Stimulated activated CD4-positive, alpha-beta T cell treated with anti-CD3 and anti-CD28 coated beads, Interleukin-12 subunit alpha, Interleukin-12 subunit beta, amount 100 ng/mL, for 24 hours (primary cell): ENCODE measurements at regions not wholly inside any gene's neighbourhood (a gene's known extent, or its start where the extent isn't known, plus 50 kb on each side); places are given as distances from the start of the nearest gene placed in this dataset.

Experiments used
- DNase-seq, 2 experiments: peaks; one replicate each; pipeline ENCODE4 v3.0.0-alpha.2; 2020; ENCODE audit warnings: low read depth in 2 of 2

DNA sequence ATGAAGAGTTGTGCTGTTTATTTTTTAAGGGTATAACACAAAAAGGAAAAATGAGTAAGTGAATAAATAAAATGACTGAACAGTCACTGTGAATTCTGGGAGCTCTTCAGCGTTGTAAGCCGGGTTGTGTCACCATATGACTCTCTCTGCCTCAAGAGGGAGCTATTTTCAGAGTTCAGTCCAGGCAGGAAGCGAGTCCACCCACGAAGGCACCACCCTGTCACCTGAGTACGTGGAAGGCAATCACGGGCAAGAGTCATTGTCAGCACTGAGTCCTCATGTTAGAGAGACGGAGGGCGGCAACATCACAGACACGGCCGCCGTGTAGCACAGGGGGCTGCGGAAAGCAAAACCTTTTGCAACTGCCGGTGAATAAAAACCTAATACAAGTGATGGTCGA lies 227.6 kb downstream of the UTP18 start:
- no peak for DNase-seq

DNA sequence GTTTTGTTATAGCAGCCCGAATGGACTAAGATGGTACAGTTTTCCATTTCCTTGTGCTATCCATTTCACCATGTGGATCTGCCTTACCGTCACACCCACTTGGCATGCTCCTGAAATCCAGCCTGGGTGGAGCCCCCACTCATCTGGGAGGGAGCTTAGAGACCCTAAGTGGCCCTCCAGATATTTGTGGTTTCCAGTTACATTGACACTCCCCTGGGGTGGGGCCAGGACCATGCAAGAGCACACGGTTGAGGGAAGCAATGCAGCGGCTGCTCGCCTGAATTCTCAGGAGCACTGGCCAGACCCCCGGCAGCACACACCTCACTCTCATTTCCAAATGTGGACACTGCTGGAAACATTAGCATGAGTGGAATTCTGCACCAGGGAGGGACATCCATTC lies 231.1 kb downstream of the UTP18 start:
- no peak for DNase-seq

DNA sequence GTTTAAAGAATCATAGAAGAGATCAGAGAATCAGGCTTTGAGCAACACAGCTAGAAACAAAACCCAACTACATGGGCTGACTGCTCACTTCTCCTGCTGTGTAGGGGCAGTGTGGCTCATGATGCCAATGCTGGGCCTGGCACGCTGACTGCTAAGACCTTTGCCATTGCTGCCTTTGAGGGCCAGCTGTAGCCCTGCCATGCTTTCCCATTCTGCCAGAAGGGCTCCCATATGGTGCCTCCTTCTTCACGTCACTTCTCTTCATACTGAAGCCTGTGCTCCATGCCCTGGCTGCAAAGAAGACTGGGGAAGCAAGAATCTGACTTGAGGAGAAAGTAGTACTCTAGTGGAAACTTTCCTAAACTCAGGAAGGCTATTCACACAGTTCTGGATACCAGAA lies 232.9 kb downstream of the UTP18 start:
- no peak for DNase-seq

DNA sequence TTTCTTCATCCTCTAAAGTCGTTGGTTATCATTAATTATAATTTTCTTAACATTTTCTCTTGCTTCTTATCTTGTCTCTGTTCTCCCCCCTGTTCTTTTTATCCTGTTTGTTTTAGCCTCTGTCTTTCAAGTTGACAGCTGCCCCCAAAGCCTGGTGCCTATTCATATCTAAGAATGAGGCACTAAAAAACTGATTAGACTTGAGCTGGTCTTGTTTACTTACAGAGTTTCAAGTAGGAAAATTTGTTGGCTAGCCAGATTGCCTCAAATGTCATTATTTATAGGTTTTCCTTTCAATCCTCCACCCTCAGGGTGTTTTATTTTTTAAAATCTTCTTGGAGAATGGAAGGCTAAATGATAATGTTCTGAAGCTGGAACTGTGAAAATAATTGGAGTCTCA lies 236.0 kb downstream of the UTP18 start:
- no peak for DNase-seq

DNA sequence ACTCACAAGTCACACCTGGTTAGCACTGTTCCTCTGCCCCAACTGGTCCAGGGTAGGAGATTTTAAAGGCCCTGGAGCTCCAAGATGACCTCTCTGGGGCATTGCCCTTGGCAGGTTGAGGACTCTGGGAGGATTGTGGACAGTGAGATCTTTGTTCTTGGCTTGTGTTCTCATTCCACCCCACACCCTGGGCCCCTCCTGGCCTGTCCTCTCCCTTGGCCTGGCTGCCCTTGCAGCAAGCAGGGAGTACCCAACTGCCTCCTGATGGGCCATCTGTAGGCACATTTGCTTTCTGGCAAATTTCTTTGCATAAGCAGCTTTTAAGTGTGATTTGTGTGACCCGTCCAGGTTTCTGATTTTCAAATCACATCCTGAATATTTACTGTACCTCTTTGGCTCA lies 239.6 kb downstream of the UTP18 start:
- DNase-seq = no peak

DNA sequence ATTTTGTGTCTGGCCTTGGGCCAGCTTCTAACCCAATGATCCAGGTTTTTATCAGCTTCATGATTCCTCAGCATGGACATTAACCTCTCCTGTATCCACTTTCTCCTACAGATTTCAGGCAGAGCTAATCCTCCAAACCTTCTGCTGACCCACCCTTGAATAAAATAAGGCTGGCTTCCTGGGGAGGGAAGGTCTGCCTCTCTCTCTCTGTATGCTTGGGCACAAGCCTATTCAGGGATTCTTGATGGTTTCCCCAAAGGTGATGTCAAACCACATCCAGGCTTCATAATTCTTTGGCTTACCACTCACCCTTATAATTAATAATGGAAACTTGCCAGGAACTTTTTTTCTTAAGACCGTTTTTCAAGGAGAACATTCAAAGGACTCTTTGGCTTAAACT lies 240.1 kb downstream of the UTP18 start:
- DNase-seq = no peak

DNA sequence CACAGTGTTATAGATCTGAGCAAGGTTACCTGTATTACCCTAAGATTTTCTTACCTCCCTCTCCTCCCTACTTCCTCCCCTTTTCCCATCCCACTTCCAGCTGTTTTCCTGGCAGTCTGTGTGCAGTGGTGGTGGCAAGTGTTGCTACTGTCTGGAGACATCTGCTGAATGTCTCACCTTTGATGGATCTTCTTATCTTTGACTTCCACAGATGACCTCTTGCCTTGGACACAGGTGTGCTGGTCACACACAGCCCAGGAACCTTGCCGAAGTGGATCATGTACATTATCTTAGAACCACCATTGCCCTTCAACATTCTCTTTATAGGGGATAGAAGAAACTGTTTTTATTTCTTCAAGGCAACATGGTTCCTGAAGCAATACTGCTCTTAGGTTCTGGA lies 245.1 kb downstream of the UTP18 start:
- no peak for DNase-seq

DNA sequence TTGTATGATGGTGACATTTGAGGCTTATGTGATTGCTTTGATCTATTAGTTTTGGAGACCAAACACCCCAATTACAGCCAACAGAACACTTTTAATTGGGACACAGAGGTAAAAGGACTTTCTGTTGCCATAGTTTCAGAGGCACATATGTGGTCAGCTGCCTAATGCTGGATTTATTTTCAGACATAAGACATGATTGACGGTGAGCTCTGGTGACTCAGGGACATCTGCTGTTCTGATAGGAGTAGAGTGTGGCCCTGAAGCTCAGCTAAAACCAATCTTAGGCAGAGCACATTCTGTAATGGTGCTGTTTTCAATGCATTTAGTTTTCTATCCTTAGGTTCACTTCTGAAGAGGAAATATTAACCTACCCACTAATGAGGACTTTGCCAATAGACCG lies 247.1 kb downstream of the UTP18 start:
- no peak for DNase-seq

DNA sequence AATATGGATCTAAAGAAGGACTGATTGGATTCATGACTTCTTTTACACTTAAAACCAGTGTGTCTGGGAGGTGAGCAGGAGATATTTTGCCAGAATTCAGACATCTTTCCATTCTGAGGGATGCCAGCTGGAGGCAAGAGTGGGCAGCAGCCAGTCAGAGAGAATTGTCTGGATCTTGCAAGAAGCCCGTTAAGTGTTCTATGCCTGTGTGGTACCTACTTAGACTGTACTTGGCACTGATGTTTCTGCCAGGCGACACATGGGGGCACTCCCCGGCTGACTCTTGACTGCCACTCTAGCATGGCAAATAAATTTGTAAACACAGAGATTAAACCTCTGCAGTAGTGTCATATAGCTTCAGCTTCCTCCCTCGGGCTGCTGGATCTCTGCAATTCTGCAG lies 247.7 kb downstream of the UTP18 start:
- no peak for DNase-seq

DNA sequence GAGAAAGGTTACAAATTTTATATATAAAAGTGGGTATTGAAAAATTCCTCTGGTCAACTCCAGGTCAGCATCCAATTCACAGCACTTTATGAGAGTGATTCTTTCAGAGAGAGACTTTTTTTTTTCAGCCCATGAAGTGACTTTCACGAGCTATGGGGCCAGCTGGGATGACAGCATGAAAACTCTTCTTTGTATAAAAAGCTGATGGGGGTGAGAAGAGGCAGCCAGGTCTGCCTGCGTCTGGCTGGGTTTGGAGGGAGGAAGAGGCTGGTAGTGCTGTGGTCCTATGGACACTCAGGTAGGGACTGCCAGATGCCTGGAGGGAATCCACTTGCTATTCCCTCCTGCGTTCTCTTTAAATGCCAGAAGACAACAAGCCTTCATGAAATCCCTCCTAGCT lies 250.6 kb downstream of the UTP18 start:
- DNase-seq = no peak

DNA sequence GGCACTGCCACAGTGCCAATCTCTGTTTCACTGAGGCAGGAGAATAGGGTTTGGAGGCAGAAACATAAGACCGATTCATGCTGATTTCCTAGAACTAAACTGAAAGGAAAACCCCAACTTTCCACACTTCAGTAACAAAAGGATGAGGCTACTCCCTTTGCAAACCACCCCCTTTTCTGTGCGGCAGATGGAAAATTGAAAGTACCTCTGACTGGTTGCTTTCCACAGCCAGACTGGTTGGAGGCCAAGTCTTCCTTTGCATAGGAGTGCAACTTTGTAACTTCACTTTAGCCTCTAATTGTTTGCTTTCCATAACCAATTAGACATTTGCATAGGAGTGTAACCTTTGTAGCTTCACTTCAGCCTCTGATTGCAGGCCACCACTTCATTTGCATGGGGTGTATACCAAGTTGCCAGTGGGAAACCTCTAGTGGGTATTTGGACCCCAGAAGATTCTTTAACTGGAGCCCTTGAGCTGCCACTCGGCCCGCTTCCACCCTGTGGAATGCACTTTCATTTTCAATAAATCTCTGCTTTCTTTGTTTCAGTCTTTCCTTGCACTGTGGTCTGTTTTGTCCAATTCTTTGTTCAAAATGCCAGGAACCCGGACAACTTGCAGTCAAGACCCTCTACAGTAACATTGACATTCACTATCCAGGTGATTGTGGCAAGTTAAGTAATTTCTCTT lies 252.0 kb downstream of the UTP18 start:
- no peak for DNase-seq

DNA sequence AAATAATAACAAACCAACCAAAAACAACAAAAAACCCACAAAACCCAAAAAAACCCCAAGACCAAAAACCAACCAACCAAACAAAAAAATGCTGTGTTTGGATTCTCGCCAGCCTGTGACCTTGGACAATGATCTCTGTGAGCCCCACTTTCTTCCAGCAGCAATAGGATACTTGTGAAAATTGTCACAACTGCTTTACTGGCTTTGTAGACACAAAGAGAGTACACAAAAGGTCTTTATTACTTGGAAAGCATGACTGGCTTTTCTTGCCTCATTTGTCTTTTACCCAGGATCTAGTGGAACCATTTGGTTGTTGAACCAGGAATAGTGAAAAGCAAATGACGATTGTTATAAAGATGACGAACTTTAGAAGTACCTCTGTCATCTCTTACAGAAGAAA lies 256.6 kb downstream of the UTP18 start:
- no peak for DNase-seq

DNA sequence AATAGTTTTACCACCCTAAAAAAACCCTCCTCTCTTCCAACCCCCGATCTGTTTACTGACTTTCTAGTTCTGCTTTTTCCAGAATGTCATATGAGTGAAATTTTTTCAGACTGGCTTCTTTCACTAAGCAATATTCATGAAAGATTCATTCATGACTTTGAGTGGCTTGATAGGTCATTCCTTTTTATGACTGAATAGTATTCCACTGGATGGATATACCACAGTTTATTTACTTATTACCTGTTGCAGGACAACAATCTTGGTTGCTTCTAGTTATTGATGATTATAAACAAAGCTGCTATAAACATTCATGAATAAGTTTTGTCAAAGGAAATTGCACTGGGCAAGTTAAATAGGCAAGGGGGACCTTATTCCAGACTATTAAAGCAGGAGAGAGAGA lies 264.2 kb downstream of the UTP18 start:
- DNase-seq = no peak

DNA sequence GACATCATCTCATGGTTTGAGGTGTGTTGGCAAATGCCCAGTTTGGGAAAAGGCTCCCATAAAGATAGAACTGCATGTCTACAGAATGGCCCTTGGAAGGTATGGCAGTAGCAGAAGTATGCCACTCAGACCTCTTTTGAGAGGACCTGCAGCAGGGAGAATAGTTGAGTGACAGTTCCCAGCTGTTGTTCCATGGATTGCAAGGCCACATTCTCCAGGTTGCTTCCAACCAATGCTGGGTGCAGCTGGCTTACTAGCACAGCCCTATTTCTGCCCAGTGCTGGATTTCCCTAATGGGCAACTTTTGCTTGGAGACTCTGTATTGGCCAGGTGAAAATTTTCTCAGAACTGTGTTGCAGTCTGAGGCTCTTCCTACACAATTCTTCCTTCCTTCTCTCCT lies 266.2 kb downstream of the UTP18 start:
- no peak for DNase-seq

DNA sequence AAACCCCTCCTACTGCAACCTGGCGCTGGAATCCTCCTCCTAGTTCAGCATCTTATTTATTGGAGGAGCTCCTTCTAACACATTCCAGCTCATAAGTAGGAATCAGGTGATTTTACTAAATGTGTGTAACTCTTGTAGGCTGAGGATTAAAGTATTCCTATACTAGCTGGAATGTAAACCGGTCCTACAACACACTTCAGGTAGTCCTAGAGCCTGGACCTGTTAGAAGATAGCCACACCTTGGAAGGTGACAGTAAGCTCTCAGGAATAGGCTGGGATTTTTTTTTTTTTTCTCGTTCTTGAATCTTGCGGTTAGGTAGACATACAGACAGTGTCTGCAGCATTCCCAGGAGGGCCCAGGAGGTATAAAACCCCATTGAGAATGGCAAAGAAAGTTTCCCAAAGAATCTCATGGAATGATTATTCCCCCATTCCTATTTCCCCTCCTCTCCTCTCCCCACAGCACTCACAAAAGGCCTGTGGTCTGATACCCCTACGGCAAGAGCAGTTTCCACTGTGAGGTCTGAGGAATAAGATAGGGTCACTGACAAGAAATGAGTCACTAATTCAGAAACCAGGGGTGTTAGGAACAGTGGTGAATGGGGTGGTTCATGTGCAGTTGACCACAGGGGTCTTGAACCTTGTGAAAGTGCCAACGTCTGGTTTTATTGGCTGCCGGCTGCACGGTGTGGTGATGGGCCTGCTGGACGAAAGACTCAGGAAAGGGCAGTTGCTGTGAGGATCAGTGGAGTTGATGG lies 267.1 kb downstream of the UTP18 start:
- no peak for DNase-seq

DNA sequence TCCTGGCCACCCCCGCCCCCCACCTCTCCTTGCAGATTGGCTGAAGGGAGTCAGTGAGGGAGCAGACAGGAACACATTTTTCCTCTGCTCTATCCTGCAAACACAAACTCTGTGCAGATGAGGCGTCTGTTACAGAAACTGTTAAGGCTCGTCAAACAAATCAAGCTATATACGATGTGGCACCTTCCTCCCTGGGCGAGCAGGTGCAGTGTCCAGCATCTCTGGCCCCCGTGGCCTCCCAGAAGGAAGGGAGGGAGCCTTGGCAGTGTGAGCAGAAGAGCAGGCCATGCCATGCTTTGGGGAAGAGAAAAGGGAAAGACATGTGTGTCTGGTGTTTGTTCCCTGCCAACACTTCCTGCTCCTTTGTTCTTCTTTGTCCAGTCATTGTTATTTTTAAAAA lies 267.8 kb downstream of the UTP18 start:
- DNase-seq = no peak

DNA sequence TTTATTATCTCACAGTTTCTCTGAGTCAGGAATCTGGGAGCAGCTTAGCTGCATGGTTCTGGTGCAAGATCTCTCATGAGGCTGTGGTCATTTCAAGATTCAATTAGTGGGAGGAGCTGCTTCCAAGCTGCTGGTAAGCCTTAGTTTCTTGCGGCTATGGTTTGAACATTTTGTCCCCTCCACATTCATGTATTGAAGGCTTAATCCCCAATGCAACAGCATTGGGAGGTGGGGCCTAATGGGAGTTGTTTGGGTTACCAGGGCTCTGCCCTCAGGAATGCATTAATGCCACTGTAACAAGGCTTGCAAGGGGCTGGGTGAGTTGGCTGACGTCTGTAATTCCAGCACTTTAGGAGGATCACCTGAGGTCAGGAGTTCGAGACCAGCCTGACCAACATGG lies 272.9 kb downstream of the UTP18 start:
- DNase-seq = no peak

DNA sequence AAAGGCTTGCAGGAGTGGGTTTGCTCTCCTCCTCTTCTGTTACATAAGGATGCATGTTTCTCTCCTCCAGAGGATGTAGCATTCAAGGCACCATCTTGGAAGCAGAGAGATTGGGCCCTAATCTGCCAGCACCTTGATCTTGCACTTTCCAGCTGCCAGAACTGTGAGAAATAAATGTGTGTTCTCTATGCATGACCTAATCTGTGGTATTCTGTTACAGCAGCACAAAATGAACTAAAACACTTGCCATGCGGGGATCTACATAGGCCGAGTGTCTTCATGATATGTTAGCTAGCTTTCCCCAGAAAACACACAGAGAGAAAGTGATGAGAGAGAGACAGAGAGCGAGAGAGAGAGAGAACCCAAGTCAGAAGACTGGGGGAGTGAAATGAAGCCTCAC lies 273.5 kb downstream of the UTP18 start:
- DNase-seq = no peak

DNA sequence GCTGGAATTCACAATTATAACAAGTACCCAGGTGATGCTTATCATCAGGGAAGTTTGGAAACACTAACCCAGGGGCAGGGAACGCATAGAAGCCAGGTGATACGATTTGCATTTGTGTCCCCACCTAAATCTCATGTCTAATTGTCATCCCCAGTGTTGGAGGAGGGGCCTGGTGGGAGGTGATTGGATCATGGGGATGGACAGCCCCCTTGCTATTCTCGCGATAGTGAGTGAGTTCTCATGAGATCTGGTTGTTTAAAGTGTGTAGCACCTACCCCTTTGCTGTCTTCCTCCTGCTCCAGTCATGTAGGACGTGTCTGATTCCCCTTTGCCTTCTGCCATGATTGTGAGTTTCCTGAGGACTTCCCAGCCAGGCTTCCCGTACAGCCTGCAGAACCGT lies 276.3 kb downstream of the UTP18 start:
- no peak for DNase-seq

DNA sequence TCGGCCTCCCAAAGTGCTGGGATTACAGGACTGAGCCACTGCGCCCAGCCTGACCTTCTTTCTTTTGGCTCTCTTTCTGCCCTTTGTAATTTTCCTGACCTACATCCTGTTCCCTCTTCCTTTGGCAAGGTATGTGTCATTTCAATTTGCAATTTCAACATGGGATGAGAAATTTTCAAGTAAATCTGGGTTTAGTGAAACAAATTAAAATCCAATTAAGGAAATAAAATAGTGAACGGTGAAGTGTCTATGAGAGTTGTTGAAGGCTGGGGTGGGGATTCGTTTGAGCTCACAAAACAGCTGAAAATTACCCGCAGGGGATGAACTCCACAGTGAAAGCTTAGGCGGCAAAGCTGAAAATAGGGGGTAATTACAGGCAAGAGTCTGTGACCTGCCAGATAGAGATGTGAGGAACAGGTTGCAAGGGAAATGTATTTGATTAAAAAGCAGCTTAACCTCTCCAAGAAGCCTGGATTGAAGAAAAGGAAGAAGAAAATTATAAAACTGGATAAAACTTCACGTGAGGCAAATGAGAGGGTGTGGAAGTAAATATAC lies 277.7 kb downstream of the UTP18 start:
- no peak for DNase-seq

DNA sequence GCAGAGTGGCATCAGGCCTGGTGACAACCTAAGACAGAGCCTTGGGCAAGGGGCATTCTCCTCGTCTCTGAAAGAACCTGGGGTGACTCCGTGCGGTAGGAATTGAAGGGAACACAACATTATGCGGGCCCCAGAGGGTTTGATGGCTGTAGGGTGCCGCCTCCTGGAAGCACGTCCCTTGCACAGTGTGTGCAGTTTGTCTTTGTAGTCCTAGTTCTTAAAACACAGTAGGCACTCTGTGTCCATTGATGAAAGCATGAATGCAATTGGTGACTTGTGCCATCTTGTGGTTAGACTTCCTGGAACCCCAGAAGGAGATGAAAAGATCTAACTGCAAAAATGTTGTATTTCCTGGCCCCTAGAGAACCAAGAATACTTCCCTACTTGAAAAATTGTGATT lies 279.8 kb downstream of the UTP18 start:
- DNase-seq = no peak

DNA sequence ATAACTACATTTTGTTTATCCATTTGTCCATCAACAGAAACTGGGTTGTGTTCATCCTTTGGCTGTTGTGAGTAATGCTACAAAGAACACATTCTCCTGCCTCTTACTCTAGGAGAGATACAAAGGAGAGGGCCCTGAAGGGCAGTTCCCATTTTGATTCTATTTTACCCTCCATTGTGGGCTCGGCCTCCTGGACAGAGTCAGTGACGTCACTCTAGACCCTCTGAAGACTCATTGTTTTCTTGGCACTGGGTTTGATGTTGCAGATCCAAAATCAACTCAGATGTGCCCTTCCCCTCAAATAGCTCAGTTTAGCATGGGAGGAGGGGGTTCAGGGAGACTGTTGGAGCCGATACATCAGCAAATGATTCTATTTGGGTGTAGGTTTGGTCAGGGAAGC lies 280.9 kb downstream of the UTP18 start:
- no peak for DNase-seq

DNA sequence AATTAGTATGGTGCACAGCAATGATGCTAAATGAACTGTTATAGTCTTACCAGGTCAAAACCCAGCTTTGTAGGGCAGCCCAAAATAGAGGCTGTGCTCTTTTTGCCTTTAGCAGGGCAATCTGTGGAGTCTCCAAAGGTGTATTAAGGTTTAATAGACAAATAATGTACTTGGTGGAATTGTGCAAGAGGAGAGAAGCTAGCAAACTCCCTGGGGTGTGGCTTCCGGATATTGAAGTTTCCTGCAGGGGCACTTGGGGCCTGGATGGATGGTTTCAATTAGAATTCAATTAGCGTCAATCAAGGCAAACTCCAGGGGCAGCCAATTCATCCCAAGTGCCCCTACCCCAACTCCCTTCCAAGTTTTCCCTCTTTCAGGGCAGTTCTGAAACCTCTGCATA lies 285.8 kb downstream of the UTP18 start:
- no peak for DNase-seq

DNA sequence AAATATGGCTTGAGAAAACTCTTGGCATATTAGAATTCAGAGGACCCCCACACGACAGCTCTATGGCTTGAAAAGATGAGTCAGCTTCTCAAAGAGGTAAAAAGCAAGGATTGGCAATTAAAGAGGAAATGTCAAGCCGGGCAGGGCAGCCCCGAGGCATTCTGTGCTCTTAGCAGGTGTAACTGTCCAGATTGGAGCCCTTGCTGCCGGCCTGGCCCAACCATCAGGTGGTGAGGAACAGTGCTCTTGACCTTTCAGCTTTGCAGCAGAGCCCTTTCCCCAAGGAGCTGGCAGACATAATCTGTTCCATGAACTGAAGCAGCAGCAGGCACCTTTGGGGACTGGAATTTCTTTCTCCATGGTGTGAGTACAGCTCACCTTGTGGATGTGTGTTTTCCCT lies 287.8 kb downstream of the UTP18 start:
- DNase-seq = no peak
